ENCODE measurements at regions not wholly inside any gene's neighbourhood (a gene's known extent, or its start where the extent isn't known, plus 50 kb on each side); places are given as distances from the start of the nearest gene placed in this dataset.

DNA sequence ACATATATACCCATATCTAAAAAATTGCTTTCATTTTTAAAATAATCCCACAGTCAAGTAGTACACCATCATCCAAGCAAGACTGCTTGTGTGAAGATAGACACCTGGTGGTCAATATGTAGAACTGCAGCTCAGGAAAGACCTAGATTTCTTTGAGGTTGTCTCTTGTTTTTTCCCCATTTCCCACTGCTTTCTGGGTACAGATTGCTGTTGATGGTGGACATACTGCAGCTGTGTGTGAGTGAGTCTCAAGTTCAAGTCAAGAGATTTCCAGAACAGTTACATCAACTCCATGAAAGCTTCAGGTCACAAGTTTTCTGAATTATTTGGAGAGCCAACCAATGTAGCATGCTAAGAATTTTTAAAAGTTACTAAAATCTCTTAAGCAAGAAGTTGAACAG, 306.4 kb downstream of the DUSP10 start:
- no peak for TF ChIP-seq GATA2 (IDR thresholded peaks at IDR 0.05; ENCODE audit: low read depth, low read length)
- TF ChIP-seq GATA3 (IDR thresholded peaks at IDR 0.05; ENCODE audit: low read depth, low read length) = no peak

Measured in SH-SY5Y (cell line).